Esophagus muscularis mucosa (tissue), 4 donors: ENCODE measurements at regions not wholly inside any gene's neighbourhood (a gene's known extent, or its start where the extent isn't known, plus 50 kb on each side); places are given as distances from the start of the nearest gene placed in this dataset.

Experiments used
- DNase-seq: peaks from one replicate; pipeline ENCODE4 v3.0.0-alpha.2; 2017; ENCODE audit errors: extremely low spot score
- H3K27ac ChIP-seq, 4 donors: fragments of 200-600 bp; sonication (generic); replicated peaks in 1 of 4; 1 replicate in 3 of 4; 2 replicates in 1 of 4; pipeline ENCODE4 v1.5.1; 2016 to 2019; ENCODE audit warnings: mild to moderate bottlenecking in 1 of 4
- H3K27me3 ChIP-seq, 4 donors: fragments of 200-600 bp; sonication (generic); one replicate each; pipeline versions ENCODE4 v1.5.1 to v1.6.0; 2016 to 2019
- H3K36me3 ChIP-seq, 4 donors: fragments of 200-600 bp; sonication (generic); one replicate each; pipeline ENCODE4 v1.5.1; 2016 to 2019
- H3K4me1 ChIP-seq, 4 donors: fragments of 200-600 bp; sonication (generic); one replicate each; pipeline ENCODE4 v1.5.1; 2016 to 2019
- H3K4me3 ChIP-seq, 4 donors: fragments of 200-600 bp; sonication (generic); 1 replicate in 2 of 4; 2 replicates in 2 of 4; pipeline ENCODE4 v1.5.1; 2016 to 2019; ENCODE audit warnings: mild to moderate bottlenecking in 4 of 4, moderate library complexity in 1 of 4
- H3K9me3 ChIP-seq, 4 donors: fragments of 200-600 bp; sonication (generic); 1 replicate in 3 of 4; 2 replicates in 1 of 4; pipeline ENCODE4 v1.5.1; 2016 to 2019
- EP300 ChIP-seq: sonication (generic); formaldehyde crosslinking; IDR thresholded peaks from one replicate; pipeline ENCODE4 v1.6.1; 2017; ENCODE audit warnings: antibody characterized with exemption
- POLR2A ChIP-seq: fragments of 450-650 bp; IDR thresholded peaks from one replicate; pipeline ENCODE4 v1.6.1; 2017; ENCODE audit warnings: antibody characterized with exemption, moderate library complexity, mild to moderate bottlenecking, low read depth
- POLR2AphosphoS5 ChIP-seq, 2 donors: sonication (generic); formaldehyde crosslinking; IDR thresholded peaks; one replicate each; pipeline ENCODE4 v1.6.1; 2017; ENCODE audit warnings: antibody characterized with exemption in 2 of 2
- WGBS: methylation state at CpG from one replicate; pipeline ENCODE4 v1.1.5; 2018; 5-methylcytosine and 5-hydroxymethylcytosine counted together
- intact Hi-C: fragments of 100-400 bp; cut with DNase I; formaldehyde crosslinking; loops from one replicate; pipeline ENCODE4 v1.15.1; 2023
- TF ChIP-seq, protein P1 (sequence below), 3 experiments: fragments of 200-600 bp in 2 of 3; fragments of 450-650 bp in 1 of 3; sonication (generic) in 2 of 3; IDR thresholded peaks; one replicate each; pipeline ENCODE4 v1.5.1; 2017 to 2019; ENCODE audit warnings: antibody characterized with exemption in 3 of 3, mild to moderate bottlenecking in 2 of 3, moderate library complexity in 1 of 3

DNA sequence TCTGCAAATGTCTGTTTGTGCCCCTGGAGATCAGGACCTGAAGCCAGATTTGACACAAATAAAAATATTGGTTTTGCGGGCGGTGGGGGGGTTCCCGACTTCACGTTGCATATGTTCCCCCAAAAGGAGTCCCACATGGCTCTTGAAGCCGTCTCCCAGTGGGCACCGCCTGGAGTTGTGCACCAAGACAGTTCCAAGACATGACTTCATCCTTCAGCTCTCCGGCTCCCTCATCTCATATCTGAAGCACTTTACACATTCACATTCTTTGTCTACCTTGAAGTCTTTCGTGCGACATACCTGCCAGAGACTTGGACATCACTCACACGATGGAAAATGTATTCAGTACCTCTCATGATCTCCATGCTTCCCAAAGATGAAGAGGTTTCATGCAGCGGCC is 362.8 kb upstream of the FOXK1 start:
- no peak overlapping the region for H3K4me3 ChIP-seq
- DNase-seq = no peak
- no peak overlapping the region for H3K27ac ChIP-seq
- H3K9me3 ChIP-seq = peaks cover 0 to 12% (median 0%) of the 10 kb centered on the region in 4 donors
- H3K36me3 ChIP-seq = no peaks in the 10 kb centered on the region
- H3K4me1 ChIP-seq = no peaks in the 10 kb centered on the region
- TF ChIP-seq, protein P1, sequence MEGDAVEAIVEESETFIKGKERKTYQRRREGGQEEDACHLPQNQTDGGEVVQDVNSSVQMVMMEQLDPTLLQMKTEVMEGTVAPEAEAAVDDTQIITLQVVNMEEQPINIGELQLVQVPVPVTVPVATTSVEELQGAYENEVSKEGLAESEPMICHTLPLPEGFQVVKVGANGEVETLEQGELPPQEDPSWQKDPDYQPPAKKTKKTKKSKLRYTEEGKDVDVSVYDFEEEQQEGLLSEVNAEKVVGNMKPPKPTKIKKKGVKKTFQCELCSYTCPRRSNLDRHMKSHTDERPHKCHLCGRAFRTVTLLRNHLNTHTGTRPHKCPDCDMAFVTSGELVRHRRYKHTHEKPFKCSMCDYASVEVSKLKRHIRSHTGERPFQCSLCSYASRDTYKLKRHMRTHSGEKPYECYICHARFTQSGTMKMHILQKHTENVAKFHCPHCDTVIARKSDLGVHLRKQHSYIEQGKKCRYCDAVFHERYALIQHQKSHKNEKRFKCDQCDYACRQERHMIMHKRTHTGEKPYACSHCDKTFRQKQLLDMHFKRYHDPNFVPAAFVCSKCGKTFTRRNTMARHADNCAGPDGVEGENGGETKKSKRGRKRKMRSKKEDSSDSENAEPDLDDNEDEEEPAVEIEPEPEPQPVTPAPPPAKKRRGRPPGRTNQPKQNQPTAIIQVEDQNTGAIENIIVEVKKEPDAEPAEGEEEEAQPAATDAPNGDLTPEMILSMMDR (IDR thresholded peaks at IDR 0.05) = no peak
- TF ChIP-seq POLR2AphosphoS5 (IDR thresholded peaks at IDR 0.05) (no peak), POLR2A (no peak), EP300 (no peak)
- WGBS = 86% methylated on average over 11 of the region's 11 CpGs
- H3K27me3 ChIP-seq = no peaks in the 10 kb centered on the region
- intact Hi-C loops = no loop called here

DNA sequence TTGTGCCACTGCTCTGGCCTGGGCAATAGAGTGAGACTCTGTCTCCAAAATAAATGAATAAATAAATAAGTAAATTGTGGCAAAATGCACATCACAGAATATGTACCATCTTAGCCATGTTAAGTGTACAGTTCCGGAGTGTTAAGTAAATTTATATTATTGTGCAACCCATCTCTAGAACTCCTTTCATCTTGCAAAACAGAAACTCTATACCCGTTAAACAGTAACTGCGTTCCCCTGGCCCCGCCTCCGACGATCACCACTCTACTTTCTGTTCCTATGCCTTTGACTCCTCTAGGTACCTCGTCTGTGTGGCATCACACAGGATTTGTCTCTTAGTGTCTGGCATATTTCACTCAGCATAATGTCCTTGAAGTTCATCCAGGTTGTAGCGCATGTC is 356.4 kb upstream of the FOXK1 start:
- no peak overlapping the region for H3K4me3 ChIP-seq
- no peaks in the 10 kb centered on the region for H3K27me3 ChIP-seq
- no peaks in the 10 kb centered on the region for H3K36me3 ChIP-seq
- H3K4me1 ChIP-seq = no peaks in the 10 kb centered on the region
- intact Hi-C loops = no loop called here
- no peak for TF ChIP-seq POLR2A
- TF ChIP-seq, protein P1 (IDR thresholded peaks at IDR 0.05) = no peak
- no peak for DNase-seq
- peaks cover 0 to 9% (median 0%) of the 10 kb centered on the region in 4 donors for H3K9me3 ChIP-seq
- WGBS = 84% methylated on average over 8 of the region's 8 CpGs
- no peak overlapping the region for H3K27ac ChIP-seq

DNA sequence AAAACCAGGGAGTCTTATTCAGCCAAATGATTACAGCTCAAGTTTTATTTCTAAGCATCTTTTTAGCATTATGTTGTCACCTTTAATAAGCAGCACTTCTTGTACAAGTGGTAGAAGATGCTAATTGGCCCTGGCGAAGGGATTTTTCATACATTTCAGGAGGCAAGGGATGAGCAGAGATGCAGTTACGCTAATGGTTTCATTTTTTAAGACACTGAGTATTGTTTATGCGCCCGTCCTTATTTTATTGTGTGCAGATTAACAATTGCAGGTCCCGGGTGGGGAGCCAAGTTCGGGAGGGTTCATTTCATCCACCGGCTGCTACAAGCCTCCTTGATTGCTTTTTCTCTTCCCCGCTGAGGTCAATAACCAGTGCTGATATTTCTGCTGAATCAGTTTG is 350.4 kb upstream of the FOXK1 start:
- WGBS = 90% methylated on average over 8 of the region's 8 CpGs

GRCh38 chr7:4338556-4338955 is 343.5 kb upstream of the FOXK1 start:
- H3K4me3 ChIP-seq = no peak overlapping the region
- no peak for DNase-seq
- no peak overlapping the region for H3K27ac ChIP-seq
- peaks cover 0 to 7% (median 0%) of the 10 kb centered on the region in 4 donors for H3K9me3 ChIP-seq
- H3K36me3 ChIP-seq = no peaks in the 10 kb centered on the region
- H3K4me1 ChIP-seq = no peaks in the 10 kb centered on the region
- WGBS = 78% methylated on average over 7 of the region's 7 CpGs
- TF ChIP-seq POLR2AphosphoS5 (IDR thresholded peaks at IDR 0.05) = no peak
- TF ChIP-seq POLR2A = no peak
- TF ChIP-seq, protein P1 (IDR thresholded peaks at IDR 0.05) = no peak
- no peak for TF ChIP-seq EP300
- intact Hi-C loops = no loop called here
- H3K27me3 ChIP-seq = peaks cover 0 to 10% (median 0%) of the 10 kb centered on the region in 4 donors

More for the DNA sequence above, 350.4 kb upstream of the FOXK1 start:
- intact Hi-C loops = no loop called here
- Histone ChIP-seq H3K36me3 (no peaks in the 10 kb centered on the region), H3K4me1 (no peaks in the 10 kb centered on the region), H3K27ac (no peak overlapping the region), H3K27me3 (no peaks in the 10 kb centered on the region), H3K9me3 (no peaks in the 10 kb centered on the region), H3K4me3 (no peak overlapping the region)
- no peak for TF ChIP-seq EP300
- TF ChIP-seq, protein P1 (IDR thresholded peaks at IDR 0.05) = no peak
- TF ChIP-seq POLR2AphosphoS5 (IDR thresholded peaks at IDR 0.05) = no peak
- TF ChIP-seq POLR2A = no peak
- no peak for DNase-seq
